ENCODE measurements at regions not wholly inside any gene's neighbourhood (a gene's known extent, or its start where the extent isn't known, plus 50 kb on each side); places are given as distances from the start of the nearest gene placed in this dataset.

GRCh38 chr7:84799106-84799505 is 387.8 kb downstream of the SEMA3D start:
- H3K4me1 ChIP-seq (ENCODE audit: control insufficient read depth in 1 of 2, insufficient read depth in 2 of 2, low read length in 2 of 2), result no peaks in the 10 kb centered on the region
- TF ChIP-seq CBX3 (IDR thresholded peaks at IDR 0.05; ENCODE audit: low read depth) (no peak), TCF7L2 (IDR thresholded peaks at IDR 0.05; ENCODE audit: borderline replicate concordance, extremely low read depth, insufficient read depth, insufficient read length) (no peak), REST (IDR thresholded peaks at IDR 0.05; ENCODE audit: low read depth) (no peak), ZBTB33 (IDR thresholded peaks at IDR 0.05; ENCODE audit: extremely low read depth, insufficient replicate concordance, low read length) (no peak), CEBPB (IDR thresholded peaks at IDR 0.05; ENCODE audit: low read depth) (no peak), MAX (IDR thresholded peaks at IDR 0.05) (no peak), EZH2phosphoT487 (IDR thresholded peaks at IDR 0.05; ENCODE audit: borderline replicate concordance) (no peak), JUND (IDR thresholded peaks at IDR 0.05) (no peak), EZH2 (IDR thresholded peaks at IDR 0.05) (no peak), SIN3A (IDR thresholded peaks at IDR 0.05; ENCODE audit: low read depth) (no peak), EGR1 (IDR thresholded peaks at IDR 0.05; ENCODE audit: low read depth) (no peak), SRF (IDR thresholded peaks at IDR 0.05; ENCODE audit: low read depth) (no peak), ZNF274 (IDR thresholded peaks at IDR 0.05; ENCODE audit: low read depth, low read length) (no peak), CTCF (IDR thresholded peaks at IDR 0.05 in 2 of 3, conservative IDR thresholded peaks at IDR 0.05 in 1 of 3; ENCODE audit: borderline replicate concordance in 1 of 3, insufficient read depth in 1 of 3, low read depth in 2 of 3, low read length in 2 of 3) (no peak)
- RAD21 ChIA-PET (ENCODE audit: low non-redundant PET in 1 of 2, low total read pairs in 2 of 2, uncharacterized antibody in 2 of 2, unreplicated experiment in 2 of 2), result no interaction called here
- DNase-seq (ENCODE audit: low read depth, low spot score) (no peak), ATAC-seq (no peak)
- H3K4me2 ChIP-seq (ENCODE audit: low read length), result no peak overlapping the region
- no peak overlapping the region for H3K9ac ChIP-seq (ENCODE audit: low read length)
- POLR2A ChIA-PET, result no interaction called here
- H3K27me3 ChIP-seq (ENCODE audit: insufficient read depth, low read length), result no peaks in the 10 kb centered on the region
- H3K9me3 ChIP-seq (ENCODE audit: control insufficient read depth in 1 of 2, insufficient read depth in 1 of 2, low read depth in 1 of 2, low read length in 2 of 2), result no peaks in the 10 kb centered on the region
- BruUV-seq (replicated peaks), result no TSS peak
- CTCF ChIA-PET, result no interaction called here
- no peaks in the 10 kb centered on the region for H4K20me1 ChIP-seq (ENCODE audit: insufficient read depth)
- H2AFZ ChIP-seq (ENCODE audit: low read depth, low read length, poor library complexity, severe bottlenecking), result no peak overlapping the region
- H3K4me3 ChIP-seq (replicated peaks in 1 of 2; ENCODE audit: low read depth in 1 of 2, low read length in 2 of 2), result no peak overlapping the region
- no peaks in the 10 kb centered on the region for H3K36me3 ChIP-seq (ENCODE audit: control insufficient read depth in 1 of 2, insufficient read depth in 2 of 2, low read length in 2 of 2)
- no peaks in the 10 kb centered on the region for H3K79me2 ChIP-seq (ENCODE audit: insufficient read depth, low read length)
- no peaks in the 10 kb centered on the region for H3K9me2 ChIP-seq (ENCODE audit: insufficient read depth)
- intact Hi-C loops (cut with micrococcal nuclease), result no loop called here
- no peak overlapping the region for H3K27ac ChIP-seq (ENCODE audit: low read depth, low read length)

All from HCT116 (cell line).